GM20000 (cell line): ENCODE measurements at regions not wholly inside any gene's neighbourhood (a gene's known extent, or its start where the extent isn't known, plus 50 kb on each side); places are given as distances from the start of the nearest gene placed in this dataset.
"Not testable (repeated sequence)": the region's sequence is repeated elsewhere in the genome, so short reads cannot be mapped to it uniquely, and the experiment has no call there.

Experiments
- DNase-seq: peaks from one replicate; pipeline ENCODE4 v3.0.0; 2012; ENCODE audit warnings: low spot score
- TF ChIP-seq, protein P1 (sequence below): IDR thresholded peaks from 2 replicates; pipeline ENCODE4 v1.5.1; 2012; ENCODE audit warnings: mild to moderate bottlenecking, control low read depth; ENCODE audit errors: extremely low read depth, missing control alignments

- DNase-seq: no peak
- TF ChIP-seq, protein P1, sequence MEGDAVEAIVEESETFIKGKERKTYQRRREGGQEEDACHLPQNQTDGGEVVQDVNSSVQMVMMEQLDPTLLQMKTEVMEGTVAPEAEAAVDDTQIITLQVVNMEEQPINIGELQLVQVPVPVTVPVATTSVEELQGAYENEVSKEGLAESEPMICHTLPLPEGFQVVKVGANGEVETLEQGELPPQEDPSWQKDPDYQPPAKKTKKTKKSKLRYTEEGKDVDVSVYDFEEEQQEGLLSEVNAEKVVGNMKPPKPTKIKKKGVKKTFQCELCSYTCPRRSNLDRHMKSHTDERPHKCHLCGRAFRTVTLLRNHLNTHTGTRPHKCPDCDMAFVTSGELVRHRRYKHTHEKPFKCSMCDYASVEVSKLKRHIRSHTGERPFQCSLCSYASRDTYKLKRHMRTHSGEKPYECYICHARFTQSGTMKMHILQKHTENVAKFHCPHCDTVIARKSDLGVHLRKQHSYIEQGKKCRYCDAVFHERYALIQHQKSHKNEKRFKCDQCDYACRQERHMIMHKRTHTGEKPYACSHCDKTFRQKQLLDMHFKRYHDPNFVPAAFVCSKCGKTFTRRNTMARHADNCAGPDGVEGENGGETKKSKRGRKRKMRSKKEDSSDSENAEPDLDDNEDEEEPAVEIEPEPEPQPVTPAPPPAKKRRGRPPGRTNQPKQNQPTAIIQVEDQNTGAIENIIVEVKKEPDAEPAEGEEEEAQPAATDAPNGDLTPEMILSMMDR: no peak
Observed at GRCh38 chr7:96562458-96562857, 147.2 kb downstream of the SEM1 start.

DNA sequence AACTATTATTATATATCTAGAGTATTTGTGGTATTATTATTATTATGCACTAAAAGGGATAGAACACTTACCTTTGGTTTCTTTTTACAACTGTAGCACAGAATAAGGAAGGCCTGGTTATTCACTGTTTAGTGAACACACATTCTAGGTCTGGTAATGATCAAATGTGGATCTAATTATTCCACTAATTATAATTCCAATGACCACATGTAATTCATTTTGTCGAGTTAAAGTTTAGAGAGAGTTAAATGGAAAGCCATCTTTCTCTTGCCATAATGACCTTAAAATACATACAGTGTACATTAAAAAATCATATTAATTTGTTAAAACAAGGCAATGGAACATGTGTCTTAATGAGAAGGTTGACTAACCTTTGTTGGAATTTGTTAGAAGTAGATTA is 147.8 kb downstream of the SEM1 start:
- TF ChIP-seq, protein P1: no peak
- no peak for DNase-seq

DNA sequence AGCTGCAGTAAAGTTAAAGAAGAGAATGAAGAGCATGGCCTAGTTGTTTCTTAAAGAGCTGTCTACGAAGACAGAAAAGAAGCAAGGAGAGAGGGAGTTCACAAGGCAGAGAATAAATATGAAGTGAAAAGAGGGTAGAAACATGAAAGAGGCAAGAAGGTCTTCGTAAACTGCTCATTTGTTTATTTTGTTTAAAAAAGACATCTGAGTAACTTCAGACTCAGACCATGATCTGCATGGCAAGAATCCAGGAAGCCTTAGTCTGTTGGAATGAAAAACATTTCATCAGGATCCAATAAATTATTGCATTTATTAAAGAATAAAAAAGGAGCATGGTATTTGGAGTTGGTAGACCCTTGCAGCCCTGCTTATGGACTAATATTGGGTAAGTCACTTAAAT is 151.1 kb downstream of the SEM1 start:
- DNase-seq: no peak
- TF ChIP-seq, protein P1: no peak

GRCh38 chr7:96558093-96558492 is 151.6 kb downstream of the SEM1 start:
- TF ChIP-seq, protein P1: no peak
- no peak for DNase-seq

- not testable (repeated sequence) for DNase-seq
Observed at GRCh38 chr7:96557598-96557997, 152.0 kb downstream of the SEM1 start.

DNA sequence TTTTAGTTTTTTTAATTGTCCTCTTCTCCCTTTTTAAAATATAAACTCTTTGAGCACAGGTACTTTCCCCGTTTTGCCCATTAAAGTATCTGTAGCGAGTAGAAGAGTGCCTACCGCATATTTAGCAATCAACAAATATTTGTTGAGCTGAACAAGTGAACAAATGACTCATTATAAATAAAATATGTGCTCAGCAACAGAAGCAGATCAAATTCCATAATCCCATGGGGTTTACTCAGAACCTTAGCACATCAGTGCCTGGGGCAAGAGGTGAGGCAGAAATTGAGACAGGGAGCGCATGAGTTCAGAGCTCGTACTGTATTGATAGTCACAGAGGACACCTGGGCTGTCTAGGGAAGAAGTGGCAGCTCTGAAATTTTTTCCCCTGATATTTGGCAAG is 161.0 kb downstream of the SEM1 start:
- TF ChIP-seq, protein P1: no peak
- no peak for DNase-seq

DNA sequence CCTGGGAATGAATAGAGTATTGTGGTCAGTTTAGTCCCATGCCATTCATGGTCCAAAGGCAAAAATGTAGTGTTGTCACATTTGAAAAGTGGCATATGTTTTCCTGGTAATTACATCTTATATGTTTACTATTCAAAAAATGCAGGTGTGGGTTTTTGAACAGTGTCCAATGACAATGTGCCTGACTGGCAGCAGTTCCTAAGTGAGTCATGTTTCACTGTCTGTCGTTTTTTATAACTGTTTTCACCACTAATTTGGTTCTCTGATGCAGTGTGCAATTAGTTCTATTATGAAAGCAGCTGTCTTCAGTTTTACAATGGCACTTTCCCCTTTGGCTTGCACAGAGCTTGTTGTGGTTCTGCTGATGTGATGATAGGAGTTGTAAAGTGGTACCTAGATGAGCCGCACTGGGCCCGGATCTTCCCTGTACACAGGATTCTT is 162.3 kb downstream of the SEM1 start:
- no peak for DNase-seq

GRCh38 chr7:96546426-96546825 is 163.2 kb downstream of the SEM1 start:
- TF ChIP-seq, protein P1: no peak
- DNase-seq: no peak

More for the DNA sequence above, 162.3 kb downstream of the SEM1 start:
- TF ChIP-seq, protein P1: no peak
